ENCODE measurements at regions not wholly inside any gene's neighbourhood (a gene's known extent, or its start where the extent isn't known, plus 50 kb on each side); places are given as distances from the start of the nearest gene placed in this dataset.
A peak's percentile ranks its signal among the peaks of the same experiment; 100 is the strongest.

GRCh38 chr1:23639460-23640095 lies 52.0 kb upstream of the RPL11 start:
- DNase-seq (peak; percentile 45), ATAC-seq (peak; percentile 19)
- intact Hi-C loops (cut with micrococcal nuclease): no loop called here

GRCh38 chr1:23638786-23639241 lies 52.8 kb upstream of the RPL11 start:
- DNase-seq (peak; percentile 43), ATAC-seq (peak; percentile 54)
- intact Hi-C loops (cut with micrococcal nuclease): no loop called here

- intact Hi-C loops (cut with micrococcal nuclease): no loop called here
- peak; percentile 61 for ATAC-seq
These were observed 53.4 kb upstream of the RPL11 start for GRCh38 chr1:23638188-23638619.

GRCh38 chr1:23636009-23636408 lies 55.6 kb upstream of the RPL11 start:
- DNase-seq (no peak), ATAC-seq (no peak)
- intact Hi-C loops (cut with micrococcal nuclease): no loop called here

More at GRCh38 chr1:23638188-23638619, 53.4 kb upstream of the RPL11 start:
- DNase-seq: peak; percentile 38

- peak; percentile 55 for ATAC-seq
- peak; percentile 47 for DNase-seq
- intact Hi-C loops (cut with micrococcal nuclease): no loop called here
These were observed 56.6 kb upstream of the RPL11 start for GRCh38 chr1:23634840-23635651.

GRCh38 chr1:23634518-23634839 lies 57.1 kb upstream of the RPL11 start:
- intact Hi-C loops (cut with micrococcal nuclease): no loop called here

GRCh38 chr1:23632479-23633160 lies 59.0 kb upstream of the RPL11 start:
- no peak for DNase-seq
- intact Hi-C loops (cut with micrococcal nuclease): no loop called here
- ATAC-seq: no peak

More at GRCh38 chr1:23634518-23634839, 57.1 kb upstream of the RPL11 start:
- ATAC-seq (no peak), DNase-seq (no peak)

- no peak for ATAC-seq
- intact Hi-C loops (cut with micrococcal nuclease): no loop called here
- no peak for DNase-seq
These were observed 61.8 kb upstream of the RPL11 start for GRCh38 chr1:23629708-23630290.

GRCh38 chr1:23628951-23629387 lies 62.6 kb upstream of the RPL11 start:
- ATAC-seq (no peak), DNase-seq (no peak)
- intact Hi-C loops (cut with micrococcal nuclease): no loop called here

- ATAC-seq (no peak), DNase-seq (no peak)
- intact Hi-C loops (cut with micrococcal nuclease): no loop called here
These were observed 64.4 kb upstream of the RPL11 start for GRCh38 chr1:23627069-23627735.

- ATAC-seq: no peak
- no peak for DNase-seq
- intact Hi-C loops (cut with micrococcal nuclease): no loop called here
These were observed 65.6 kb upstream of the RPL11 start for GRCh38 chr1:23625929-23626535.

GRCh38 chr1:23625459-23625858 lies 66.1 kb upstream of the RPL11 start:
- DNase-seq (no peak), ATAC-seq (no peak)
- intact Hi-C loops (cut with micrococcal nuclease): no loop called here

GRCh38 chr1:23624440-23624839 lies 65.1 kb upstream of the ID3 start:
- ATAC-seq: no peak
- intact Hi-C loops (cut with micrococcal nuclease): no loop called here
- DNase-seq: no peak

GRCh38 chr1:23622284-23622683 lies 63.0 kb upstream of the ID3 start:
- intact Hi-C loops (cut with micrococcal nuclease): no loop called here
- DNase-seq (no peak), ATAC-seq (no peak)

- DNase-seq: no peak
- ATAC-seq: no peak
- intact Hi-C loops (cut with micrococcal nuclease): no loop called here
These were observed 61.3 kb upstream of the ID3 start for GRCh38 chr1:23620605-23621004.

GRCh38 chr1:23619299-23620188 lies 60.2 kb upstream of the ID3 start:
- DNase-seq: peak; percentile 45
- intact Hi-C loops (cut with micrococcal nuclease): no loop called here
- ATAC-seq: peak; percentile 70

GRCh38 chr1:23618586-23619083 lies 59.3 kb upstream of the ID3 start:
- ATAC-seq (no peak), DNase-seq (no peak)
- intact Hi-C loops (cut with micrococcal nuclease): no loop called here

- intact Hi-C loops (cut with micrococcal nuclease): no loop called here
- no peak for DNase-seq
- ATAC-seq: no peak
These were observed 57.8 kb upstream of the ID3 start for GRCh38 chr1:23617084-23617521.

Measured in left ventricle myocardium superior (tissue), 1 donor.